A673 (cell line): ENCODE measurements at regions not wholly inside any gene's neighbourhood (a gene's known extent, or its start where the extent isn't known, plus 50 kb on each side); places are given as distances from the start of the nearest gene placed in this dataset.
"Not testable (repeated sequence)": the region's sequence is repeated elsewhere in the genome, so short reads cannot be mapped to it uniquely, and the experiment has no call there.

Experiments
- BruUV-seq: library from RNA; stranded (reverse); fragments of 400-500 nt; replicated peaks from 2 replicates; lab custom pipeline; 2021; lab: Mats Ljungman, UMichigan
- CTCF ChIA-PET: fragments of 300-600 bp; sonication (Branson Sonifier 250); formaldehyde crosslinking; loops from one replicate; lab custom pipeline; 2022; ENCODE audit warnings: antibody characterized with exemption; lab: Charles Lee
- POLR2A ChIA-PET: fragments of 300-600 bp; sonication (Branson Sonifier 250); formaldehyde crosslinking; loops from one replicate; lab custom pipeline; 2022; ENCODE audit warnings: antibody characterized with exemption; ENCODE audit not compliant: low non-redundant PET; lab: Charles Lee
- DNase-seq: peaks from one replicate; pipeline ENCODE4 v3.0.0-alpha.2; 2015; ENCODE audit warnings: low spot score
- H3K27ac ChIP-seq: fragments of 200-600 bp; sonication (generic); 2 replicates; pipeline ENCODE4 v1.5.1; 2016; ENCODE audit warnings: mixed run types, low read depth, mild to moderate bottlenecking, mixed read lengths, antibody characterized with exemption, low read length; ENCODE audit not compliant: poor library complexity, severe bottlenecking
- H3K27me3 ChIP-seq: fragments of 200-600 bp; sonication (generic); replicated peaks from 2 replicates; pipeline ENCODE4 v1.6.1; 2017; ENCODE audit warnings: mixed run types, low read depth, mild to moderate bottlenecking, mixed read lengths, antibody characterized with exemption, low read length; ENCODE audit not compliant: insufficient read depth, poor library complexity
- H3K36me3 ChIP-seq: fragments of 200-600 bp; sonication (generic); 2 replicates; pipeline ENCODE4 v1.6.1; 2016; ENCODE audit warnings: mixed run types, mild to moderate bottlenecking, mixed read lengths, antibody characterized with exemption, low read length; ENCODE audit not compliant: insufficient read depth, poor library complexity, severe bottlenecking
- H3K4me1 ChIP-seq: fragments of 200-600 bp; sonication (generic); 2 replicates; pipeline ENCODE4 v1.6.1; 2017; ENCODE audit warnings: mixed run types, mild to moderate bottlenecking, mixed read lengths, antibody characterized with exemption, low read length; ENCODE audit not compliant: insufficient read depth, poor library complexity, severe bottlenecking
- H3K4me3 ChIP-seq: fragments of 200-600 bp; sonication (generic); 2 replicates; pipeline ENCODE4 v1.5.1; 2016; ENCODE audit warnings: low read depth, mixed run types, mild to moderate bottlenecking, mixed read lengths, low read length; ENCODE audit not compliant: poor library complexity, severe bottlenecking
- H3K9me3 ChIP-seq: fragments of 200-600 bp; sonication (generic); 2 replicates; pipeline ENCODE4 v1.6.1; 2016; ENCODE audit warnings: mixed run types, low read depth, mild to moderate bottlenecking, mixed read lengths, antibody characterized with exemption, low read length; ENCODE audit not compliant: poor library complexity, severe bottlenecking
- EZH2 ChIP-seq: fragments of 200-600 bp; sonication (generic); IDR thresholded peaks from 2 replicates; pipeline ENCODE4 v1.6.1; 2017; ENCODE audit warnings: borderline replicate concordance, low read depth, mild to moderate bottlenecking, mixed read lengths, antibody characterized with exemption, low read length; ENCODE audit not compliant: poor library complexity, severe bottlenecking
- intact Hi-C: fragments of 100-400 bp; cut with micrococcal nuclease; formaldehyde crosslinking; loops from one replicate; pipeline ENCODE4 v1.10.0; 2022; ENCODE audit not compliant: unreplicated experiment
- TF ChIP-seq, protein P1 (sequence below): fragments of 300-800, 200-600 bp; sonication (generic); conservative IDR thresholded peaks from 2 replicates; pipeline ENCODE4 v1.5.1; 2017; ENCODE audit warnings: low read depth, mild to moderate bottlenecking, antibody characterized with exemption, low read length, moderate library complexity, mixed read lengths

DNA sequence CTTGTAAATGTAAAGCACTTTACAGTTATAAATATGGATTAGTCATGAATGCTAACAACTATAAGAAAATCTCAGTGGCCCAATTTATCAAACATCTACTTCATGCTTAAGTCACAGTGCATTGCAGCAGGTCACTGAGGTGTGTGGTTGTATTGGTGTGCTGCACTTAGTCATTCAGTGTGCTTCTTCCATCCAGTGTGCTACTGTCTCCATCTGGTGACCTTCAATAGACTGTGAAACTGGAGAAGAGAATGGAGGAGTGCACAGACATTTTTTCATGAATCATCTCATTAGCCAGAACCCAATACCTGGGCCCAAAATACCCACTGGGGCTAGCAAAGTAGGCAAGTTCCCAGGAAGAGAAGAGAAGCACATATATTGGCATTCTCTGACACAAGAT is 199.6 kb downstream of the SHOX2 start:
- no peaks in the 10 kb centered on the region for H3K9me3 ChIP-seq
- TF ChIP-seq, protein P1, sequence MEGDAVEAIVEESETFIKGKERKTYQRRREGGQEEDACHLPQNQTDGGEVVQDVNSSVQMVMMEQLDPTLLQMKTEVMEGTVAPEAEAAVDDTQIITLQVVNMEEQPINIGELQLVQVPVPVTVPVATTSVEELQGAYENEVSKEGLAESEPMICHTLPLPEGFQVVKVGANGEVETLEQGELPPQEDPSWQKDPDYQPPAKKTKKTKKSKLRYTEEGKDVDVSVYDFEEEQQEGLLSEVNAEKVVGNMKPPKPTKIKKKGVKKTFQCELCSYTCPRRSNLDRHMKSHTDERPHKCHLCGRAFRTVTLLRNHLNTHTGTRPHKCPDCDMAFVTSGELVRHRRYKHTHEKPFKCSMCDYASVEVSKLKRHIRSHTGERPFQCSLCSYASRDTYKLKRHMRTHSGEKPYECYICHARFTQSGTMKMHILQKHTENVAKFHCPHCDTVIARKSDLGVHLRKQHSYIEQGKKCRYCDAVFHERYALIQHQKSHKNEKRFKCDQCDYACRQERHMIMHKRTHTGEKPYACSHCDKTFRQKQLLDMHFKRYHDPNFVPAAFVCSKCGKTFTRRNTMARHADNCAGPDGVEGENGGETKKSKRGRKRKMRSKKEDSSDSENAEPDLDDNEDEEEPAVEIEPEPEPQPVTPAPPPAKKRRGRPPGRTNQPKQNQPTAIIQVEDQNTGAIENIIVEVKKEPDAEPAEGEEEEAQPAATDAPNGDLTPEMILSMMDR = no peak
- no peak for TF ChIP-seq EZH2
- no peaks in the 10 kb centered on the region for H3K4me1 ChIP-seq
- DNase-seq = no peak
- no peak overlapping the region for H3K4me3 ChIP-seq
- H3K27me3 ChIP-seq = peaks cover 10% of the 10 kb centered on the region
- H3K36me3 ChIP-seq = no peaks in the 10 kb centered on the region
- ChIA-PET CTCF (no interaction called here), POLR2A (no interaction called here)
- H3K27ac ChIP-seq = no peak overlapping the region
- BruUV-seq = no TSS peak
- intact Hi-C loops = no loop called here

DNA sequence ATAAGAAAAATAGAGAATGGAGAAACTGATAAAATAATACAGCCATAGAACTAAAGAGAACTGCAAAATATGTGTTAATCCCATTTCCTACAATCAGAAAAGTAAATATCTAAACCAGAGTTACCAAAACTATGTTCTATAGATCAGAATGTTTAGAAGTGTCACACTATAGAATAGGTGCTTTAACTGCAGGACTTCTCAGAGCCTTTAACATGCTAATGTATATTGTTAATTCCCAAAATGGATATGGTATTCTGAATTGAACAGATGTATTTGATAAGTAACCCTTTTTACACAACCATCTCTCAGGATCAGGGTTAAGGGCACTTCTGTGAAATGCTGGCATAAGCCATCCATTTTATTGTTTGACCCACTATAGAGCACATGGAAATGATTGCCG is 200.3 kb downstream of the SHOX2 start:
- DNase-seq = no peak
- TF ChIP-seq, protein P1 = no peak
- H3K9me3 ChIP-seq = no peaks in the 10 kb centered on the region
- peaks cover 10% of the 10 kb centered on the region for H3K27me3 ChIP-seq
- intact Hi-C loops = no loop called here
- no peak overlapping the region for H3K27ac ChIP-seq
- no peaks in the 10 kb centered on the region for H3K36me3 ChIP-seq
- POLR2A ChIA-PET = no interaction called here
- H3K4me3 ChIP-seq = no peak overlapping the region
- CTCF ChIA-PET = no interaction called here
- no peaks in the 10 kb centered on the region for H3K4me1 ChIP-seq
- no TSS peak for BruUV-seq

DNA sequence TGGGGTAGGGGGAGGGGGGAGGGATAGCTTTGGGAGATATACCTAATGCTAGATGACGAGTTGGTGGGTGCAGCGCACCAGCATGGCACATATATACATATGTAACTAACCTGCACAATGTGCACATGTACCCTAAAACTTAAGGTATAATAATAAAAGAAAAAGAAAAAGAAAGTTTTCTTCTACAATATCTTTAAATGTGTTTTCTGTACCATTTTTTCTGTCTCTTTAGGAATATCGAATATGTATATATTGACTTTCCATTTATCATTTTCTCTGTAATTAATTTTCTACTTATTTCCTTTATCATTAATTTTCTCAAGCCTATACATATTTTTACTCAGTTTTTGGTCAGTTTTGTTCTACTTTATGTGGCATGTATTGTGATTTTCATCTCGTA is 203.5 kb downstream of the SHOX2 start:
- H3K9me3 ChIP-seq, intact Hi-C loops, H3K4me1 ChIP-seq, H3K4me3 ChIP-seq, DNase-seq, POLR2A ChIA-PET, CTCF ChIA-PET, H3K27ac ChIP-seq, H3K27me3 ChIP-seq, H3K36me3 ChIP-seq, BruUV-seq: not testable (repeated sequence)

DNA sequence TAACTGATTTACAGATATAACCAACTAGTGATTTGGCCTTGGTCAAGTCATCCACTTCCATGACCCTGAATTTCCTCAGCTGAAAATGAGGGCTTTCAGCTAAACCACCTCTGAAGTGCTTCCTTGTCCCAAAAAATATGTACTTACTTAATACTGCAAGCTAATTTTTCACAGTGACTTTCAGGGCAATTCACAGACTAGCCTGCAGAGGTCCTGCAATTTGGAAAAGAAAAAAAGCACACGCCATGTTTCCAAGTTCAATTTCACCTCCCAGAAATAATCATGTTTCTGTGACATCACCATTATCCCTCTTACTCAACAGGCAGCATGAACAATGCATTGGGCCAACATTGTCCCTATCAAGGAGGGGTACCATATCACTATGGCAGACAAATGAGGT is 218.2 kb downstream of the SHOX2 start:
- Histone ChIP-seq H3K27me3 (no peaks in the 10 kb centered on the region), H3K36me3 (no peaks in the 10 kb centered on the region), H3K27ac (no peak overlapping the region), H3K4me3 (no peak overlapping the region), H3K9me3 (no peaks in the 10 kb centered on the region), H3K4me1 (no peaks in the 10 kb centered on the region)
- ChIA-PET CTCF (no interaction called here), POLR2A (no interaction called here)
- no TSS peak for BruUV-seq
- no peak for TF ChIP-seq EZH2
- TF ChIP-seq, protein P1 = no peak; the same call in 1 of the 2 replicates
- DNase-seq = no peak
- intact Hi-C loops = no loop called here
